ENCODE measurements at regions not wholly inside any gene's neighbourhood (a gene's known extent, or its start where the extent isn't known, plus 50 kb on each side); places are given as distances from the start of the nearest gene placed in this dataset.
"Not testable (repeated sequence)": the region's sequence is repeated elsewhere in the genome, so short reads cannot be mapped to it uniquely, and the experiment has no call there.

DNA sequence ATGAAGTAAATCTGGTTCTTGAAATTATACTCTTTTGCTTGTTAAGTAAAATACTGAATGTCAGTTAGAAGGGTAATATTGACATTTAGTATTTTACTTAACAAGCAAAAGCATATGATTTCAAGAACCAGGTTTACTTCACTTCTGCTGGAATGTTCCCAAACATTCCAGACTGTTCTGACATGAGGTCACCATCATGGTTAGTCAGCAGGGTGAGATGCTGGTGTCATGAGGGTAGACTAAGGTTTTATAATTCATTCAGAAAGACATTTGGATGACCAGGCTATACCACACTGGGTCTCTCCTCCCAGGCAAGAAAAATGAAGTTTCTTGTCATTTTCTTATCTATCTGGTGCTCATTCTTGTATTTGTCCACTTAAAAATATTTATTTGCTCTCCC, 414.4 kb upstream of the MMS22L start:
- no peak for DNase-seq

DNA sequence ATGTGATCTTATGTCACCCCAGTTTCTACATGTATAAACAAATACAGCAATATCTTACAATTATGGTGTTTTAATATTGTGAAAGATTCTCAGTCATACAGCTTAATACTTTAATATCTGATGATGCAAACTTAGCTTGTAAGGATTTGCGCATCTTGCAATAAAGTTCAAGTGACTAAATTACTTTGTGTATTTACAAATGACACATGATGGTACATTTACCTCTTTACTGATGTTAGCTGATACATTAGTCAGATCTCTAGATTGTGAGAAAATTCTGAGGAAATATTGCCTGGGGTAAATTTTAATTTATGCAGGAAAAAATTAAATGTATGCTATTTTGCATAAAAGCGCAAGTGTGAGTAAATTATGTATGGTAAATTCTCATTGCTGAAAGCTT, 418.8 kb upstream of the MMS22L start:
- no peak for DNase-seq

DNA sequence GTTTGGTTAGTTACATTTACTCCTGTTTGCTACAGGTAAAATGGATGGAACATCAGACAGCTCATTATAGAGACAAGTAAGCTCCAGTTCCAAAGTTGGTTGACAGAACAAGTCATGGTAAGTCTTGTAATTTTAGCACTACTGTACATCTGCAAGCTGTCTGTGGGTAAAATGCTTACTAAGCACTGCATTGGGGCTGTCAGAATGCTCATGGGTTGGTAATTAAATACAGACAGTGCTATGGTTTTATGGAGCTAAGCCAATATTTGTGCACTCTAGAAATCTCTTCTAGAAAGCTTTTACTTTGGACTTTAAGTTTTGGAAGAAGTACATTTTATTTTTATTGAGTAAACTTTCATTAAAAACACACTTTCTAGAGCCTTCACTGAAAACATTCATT, 419.2 kb upstream of the MMS22L start:
- no peak for DNase-seq

DNA sequence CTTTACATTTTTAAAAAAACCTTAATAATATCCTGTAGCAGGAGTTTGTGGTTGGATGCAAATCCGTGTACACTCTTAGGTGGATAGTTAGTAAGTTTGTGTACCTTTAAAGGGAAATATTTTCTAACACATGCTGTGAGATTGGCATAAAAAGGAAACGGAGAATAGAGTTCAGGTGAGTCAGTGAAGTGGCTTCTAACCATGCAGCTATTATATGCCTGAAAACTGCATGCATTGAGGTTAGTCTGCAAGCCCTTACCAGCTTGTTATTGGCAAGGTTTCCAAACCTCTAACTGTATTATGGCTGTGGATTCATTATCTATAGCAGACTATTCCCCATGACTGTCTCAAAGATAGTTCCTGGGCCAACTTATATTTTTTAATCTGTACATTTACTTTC, 420.6 kb upstream of the MMS22L start:
- DNase-seq: no peak

DNA sequence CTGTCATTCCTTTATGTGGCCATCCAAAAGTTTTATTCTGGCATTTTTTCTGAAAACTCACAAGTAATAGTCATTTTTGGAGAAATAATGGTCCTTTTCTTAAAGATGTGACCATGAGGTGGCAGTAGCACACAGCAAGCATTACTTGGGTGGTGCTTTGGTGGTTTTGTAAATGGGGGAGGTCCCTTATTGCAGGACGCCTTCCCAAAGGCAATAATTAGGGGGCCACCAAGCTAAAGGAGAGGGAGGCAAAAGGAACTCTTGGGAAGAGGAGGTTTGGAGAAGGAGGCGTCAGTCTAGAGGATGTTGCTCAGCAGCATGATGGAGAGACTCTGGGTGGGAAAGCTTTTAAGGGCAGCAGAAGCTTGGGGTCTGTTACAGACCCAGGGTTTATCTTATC, 422.6 kb upstream of the MMS22L start:
- peak in 1 of 2 experiments; percentile 37 for DNase-seq

DNA sequence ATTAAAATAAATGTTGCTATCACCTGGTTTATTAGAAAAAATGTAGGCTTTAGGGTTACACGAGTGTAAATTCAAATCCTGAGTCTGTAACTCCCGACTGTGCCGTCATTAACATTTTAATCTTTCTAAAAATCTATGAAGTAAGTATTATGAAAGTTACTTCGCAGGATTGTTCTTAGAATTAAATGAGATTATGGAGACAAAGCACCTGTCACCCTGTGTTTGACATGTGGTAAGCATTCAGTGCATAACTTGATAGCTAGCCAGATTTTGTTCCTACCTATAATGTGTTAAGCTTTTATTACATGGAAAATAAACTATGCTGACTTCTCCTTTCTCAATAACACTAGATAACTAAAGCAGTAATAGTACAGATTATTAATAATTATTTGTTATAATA, 429.7 kb upstream of the MMS22L start:
- DNase-seq: no peak

DNA sequence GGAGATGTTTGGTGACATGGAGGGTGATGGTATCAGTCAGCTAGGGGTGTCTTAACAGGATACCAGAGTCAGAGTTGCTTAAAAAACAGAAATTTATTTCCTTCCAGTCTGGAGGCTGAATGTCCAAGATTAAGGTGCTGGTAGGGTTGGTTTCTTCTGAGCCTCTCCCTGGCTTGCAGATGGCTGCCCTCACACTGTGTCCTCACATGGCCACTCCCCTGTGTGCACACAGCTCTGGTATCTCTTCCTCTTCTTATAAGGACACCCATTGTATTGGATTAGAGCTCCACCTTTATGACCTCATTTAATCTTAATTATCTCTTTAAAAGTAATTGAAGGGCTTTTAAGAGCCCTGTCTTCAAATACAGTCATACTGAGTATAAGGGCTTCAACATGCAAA, 431.8 kb upstream of the MMS22L start:
- no peak for DNase-seq

DNA sequence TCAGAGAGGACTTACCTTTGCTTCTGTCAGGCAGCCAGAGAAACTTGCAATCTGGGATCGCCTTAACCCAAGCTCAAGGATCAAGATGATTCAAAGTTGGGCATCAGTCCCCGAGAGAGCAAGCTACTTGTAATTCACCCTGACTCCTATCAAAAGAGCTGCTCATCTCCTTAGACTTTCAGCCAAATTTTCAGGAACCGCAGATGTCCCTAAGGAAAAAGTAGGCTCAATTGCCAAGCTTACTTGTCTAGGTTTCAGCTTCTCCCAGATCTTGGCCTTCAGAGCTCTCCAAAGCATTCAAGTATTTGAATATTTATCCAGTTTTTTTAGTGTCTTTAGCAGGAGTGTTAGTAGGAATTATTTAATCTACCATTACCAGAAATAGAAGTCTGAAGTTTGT, 434.1 kb upstream of the MMS22L start:
- DNase-seq: no peak

DNA sequence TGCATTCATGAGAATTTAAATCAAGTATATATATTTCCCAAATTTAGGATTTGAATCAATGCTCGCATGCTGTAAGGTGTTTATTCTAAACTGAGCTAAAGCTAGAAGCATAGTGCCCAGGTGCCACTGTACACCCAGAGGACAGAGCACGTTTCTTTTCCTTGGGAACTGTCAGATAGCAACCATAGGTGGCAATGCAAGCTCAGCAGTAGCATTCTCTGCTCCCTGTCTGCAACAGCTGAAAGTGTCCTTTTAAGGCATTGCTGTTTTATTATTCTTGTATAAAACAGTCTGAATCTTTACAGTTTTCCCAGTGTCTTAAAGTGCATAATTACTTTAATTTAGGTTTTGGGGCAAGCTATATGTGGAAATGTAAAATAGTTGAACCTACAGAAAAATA, 443.4 kb upstream of the MMS22L start:
- DNase-seq: peak in 1 of 2 experiments; percentile 35

DNA sequence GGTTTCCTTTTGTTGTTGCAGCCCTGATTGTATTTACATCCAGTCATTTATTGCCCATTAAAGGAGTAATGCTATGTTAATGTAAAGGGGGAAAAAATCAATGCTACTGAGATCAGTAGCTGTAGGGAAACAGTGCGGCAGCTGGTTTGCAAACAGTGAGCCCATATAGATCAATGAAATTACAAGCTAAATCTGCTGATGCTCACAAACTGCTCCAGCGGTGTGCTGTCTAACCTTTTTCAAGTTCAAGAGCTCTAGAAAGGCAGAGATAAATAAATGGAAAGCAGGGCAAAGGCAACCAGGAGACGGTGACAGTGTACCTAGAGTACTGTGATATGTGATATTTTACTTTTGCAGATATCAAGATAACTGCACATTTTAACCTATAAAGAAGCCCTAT, 449.0 kb upstream of the MMS22L start:
- no peak for DNase-seq

DNA sequence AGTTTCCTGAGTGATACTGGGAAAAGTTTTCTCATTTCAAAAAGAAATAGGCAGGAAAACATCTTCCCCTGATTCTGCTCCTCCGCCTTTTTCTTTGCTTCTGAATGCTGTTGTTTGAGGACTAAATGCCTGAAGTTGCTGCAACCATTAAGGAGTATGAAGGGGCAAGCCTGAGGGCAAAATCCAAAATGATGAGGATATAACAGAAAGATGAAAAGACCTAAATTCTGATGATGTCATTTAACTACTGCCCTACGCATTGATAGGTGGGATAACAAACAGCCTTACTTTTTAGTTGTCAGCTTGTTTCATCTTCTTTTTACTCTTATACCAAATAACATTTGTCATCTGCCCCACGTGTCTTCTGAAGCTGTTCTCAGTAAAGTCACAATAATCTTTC, 474.6 kb upstream of the MMS22L start:
- DNase-seq: no peak

DNA sequence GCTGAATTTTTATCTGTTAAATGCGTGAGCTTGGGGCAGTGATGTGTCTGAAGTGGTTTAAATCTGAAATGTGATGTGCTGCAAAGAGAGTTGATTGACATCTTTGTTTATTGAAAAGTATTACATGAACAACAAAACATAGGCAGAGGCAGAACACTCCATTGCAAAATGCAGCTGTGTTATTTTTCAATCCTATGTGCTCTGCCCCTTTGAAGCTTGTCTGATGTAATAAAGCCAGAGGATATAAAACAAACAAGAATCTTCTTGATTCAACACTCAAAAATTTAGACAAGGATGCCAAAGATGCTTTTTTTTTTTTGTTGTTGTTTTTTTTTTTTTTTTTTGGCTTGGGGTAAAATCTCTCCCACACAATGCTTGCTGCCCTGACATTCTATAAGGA, 482.4 kb upstream of the MMS22L start:
- DNase-seq: no peak

DNA sequence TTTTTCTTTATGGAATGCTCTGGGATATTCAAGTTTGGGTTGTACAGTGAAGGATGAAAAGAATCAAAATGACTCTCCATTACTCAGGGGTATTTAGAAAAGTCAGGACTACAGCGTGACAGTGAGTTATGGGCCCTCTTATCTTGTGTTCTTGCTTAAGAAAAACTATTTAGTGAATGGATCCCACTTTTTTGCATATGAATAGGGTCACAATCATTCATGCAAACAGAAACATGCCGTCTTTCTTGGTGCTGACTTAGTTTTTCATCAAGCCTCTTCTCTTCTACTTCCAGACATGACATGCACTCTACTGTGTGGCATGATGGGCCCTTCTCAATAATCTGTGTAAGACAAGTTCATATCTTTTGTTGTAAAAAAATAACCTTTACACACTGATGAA, 488.4 kb upstream of the MMS22L start:
- no peak for DNase-seq

DNA sequence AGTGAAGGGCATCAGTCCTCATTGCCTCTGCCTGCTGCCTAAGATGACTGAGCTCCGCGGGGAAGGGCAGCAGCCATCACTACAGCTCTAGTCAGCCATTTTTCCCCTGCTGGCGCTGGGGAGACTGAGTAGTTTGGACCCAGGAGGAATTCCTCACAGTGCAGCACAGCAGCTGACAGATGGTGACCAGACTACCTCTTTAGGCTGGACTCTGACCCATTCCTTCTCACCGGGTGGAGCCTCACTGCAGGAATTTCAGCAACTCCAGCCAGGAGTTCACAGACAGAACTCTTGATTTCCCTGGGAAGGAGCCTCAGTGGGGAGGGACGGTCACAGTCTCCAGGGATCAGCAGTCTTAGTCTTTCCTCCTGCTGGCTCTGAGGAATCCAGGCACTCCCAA, 492.0 kb upstream of the MMS22L start:
- DNase-seq: no peak

DNA sequence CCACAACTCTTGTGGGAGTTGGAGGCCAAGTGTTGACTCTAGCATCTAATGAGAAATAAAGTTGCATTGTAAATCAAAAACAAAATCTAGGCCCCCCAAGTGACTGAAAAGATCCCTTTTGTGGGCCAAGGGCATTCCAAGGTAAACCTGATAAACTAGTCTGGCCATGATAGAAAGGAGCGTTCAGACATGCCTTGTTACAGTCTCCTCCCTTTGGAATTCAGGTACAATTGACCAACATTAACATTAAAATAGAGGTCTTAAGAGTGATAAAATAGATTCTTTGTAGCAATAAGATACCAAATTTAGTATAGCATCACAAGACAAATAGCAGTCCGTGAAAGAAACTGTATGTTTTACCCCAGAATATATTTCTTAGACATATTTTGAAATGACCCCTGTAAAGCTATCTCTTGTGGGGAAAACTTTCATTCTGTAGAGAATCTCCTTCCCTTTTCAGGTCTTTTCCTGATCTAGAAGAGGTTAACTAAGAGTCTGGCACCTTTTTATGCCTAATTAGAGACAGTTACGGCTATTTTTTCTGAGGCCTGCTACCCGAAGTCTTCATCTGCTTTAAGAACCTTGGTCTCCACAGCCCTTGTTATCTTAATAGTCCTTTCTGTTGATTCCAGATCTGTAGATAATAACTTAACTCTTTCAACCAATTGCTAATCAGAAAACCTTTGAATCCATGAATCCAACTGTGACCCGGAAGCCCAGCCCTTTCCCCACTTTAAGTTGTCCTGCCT, 495.4 kb upstream of the MMS22L start:
- no peak for DNase-seq

DNA sequence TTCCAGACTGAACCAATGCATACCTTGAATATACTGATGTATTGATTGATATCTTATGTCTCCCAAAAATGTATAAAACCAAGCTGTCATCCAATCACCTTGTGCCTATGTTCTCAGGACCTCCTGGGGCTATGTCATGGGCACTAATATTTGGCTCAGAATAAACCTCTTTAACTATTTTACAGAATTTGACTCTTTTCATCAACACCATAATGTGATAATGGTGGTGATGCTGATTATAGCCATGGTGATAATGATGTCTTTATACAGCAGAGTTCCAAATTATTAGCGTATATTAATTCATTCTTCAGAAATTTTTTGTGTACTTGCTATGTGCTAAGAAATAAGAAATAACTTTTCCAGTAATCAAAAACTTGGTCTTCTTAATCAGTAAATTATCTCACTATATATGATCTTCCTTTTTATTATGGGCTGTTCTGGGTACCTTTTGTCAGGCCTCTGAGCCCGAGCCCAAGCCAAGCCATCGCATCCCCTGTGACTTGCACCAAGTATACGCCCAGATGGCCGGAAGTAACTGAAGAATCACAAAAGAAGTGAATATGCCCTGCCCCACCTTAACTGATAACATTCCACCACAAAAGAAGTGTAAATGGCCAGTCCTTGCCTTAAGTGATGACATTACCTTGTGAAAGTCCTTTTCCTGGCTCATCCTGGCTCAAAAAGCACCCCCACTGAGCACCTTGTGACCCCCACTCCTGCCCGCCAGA, 496.2 kb upstream of the MMS22L start:
- DNase-seq: not testable (repeated sequence)

DNA sequence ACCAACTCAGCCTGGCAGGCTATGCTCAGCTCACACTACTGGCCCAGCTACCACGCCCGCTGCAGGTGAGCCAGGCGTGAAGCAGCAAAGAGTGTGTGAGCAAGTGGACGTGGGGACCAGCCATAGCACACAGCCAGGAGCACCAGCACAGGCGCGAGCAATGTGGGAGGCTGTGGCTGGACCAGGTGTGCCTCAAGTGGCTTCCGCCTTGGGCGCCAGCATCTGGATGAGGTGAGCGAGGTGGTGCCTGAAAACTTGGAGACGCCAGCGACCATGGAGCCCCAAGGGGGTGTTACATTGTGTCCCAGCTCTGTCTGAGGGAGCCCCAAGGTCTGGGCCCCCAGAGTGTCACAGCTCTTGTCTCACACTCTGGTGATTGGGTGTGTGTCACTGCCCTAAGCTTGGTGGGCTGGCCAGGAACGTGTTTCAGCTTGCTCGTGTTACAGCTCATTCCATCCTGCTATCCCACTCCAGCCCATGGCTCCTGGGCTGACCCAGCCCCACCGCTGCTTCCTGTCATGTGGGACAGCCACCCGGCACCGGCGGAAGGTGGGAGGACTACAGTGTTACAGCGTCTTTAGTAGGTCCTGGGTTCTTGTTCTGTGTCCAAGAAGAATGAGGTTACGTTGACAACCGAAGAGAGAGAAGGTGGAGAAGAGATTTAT, 508.0 kb upstream of the MMS22L start:
- no peak for DNase-seq

DNA sequence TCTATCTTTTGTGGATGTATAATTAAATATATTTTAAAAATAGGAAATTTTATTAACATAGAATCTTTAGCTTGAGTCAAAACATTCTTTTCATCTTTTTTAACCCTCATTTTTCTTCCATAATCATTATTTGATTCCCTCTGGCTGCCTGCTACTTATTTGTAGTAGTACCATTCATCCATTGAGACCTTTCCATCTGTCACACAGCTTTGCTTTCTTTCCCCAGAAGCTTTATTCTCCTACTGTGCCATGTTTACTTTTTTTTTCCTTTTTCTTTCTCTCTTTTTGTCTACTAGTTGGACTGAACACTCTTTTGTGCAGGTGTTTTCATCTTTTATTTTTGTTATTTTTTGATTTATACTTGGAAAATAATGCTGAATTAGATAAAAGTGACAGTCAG, 522.6 kb upstream of the MMS22L start:
- DNase-seq: no peak

DNA sequence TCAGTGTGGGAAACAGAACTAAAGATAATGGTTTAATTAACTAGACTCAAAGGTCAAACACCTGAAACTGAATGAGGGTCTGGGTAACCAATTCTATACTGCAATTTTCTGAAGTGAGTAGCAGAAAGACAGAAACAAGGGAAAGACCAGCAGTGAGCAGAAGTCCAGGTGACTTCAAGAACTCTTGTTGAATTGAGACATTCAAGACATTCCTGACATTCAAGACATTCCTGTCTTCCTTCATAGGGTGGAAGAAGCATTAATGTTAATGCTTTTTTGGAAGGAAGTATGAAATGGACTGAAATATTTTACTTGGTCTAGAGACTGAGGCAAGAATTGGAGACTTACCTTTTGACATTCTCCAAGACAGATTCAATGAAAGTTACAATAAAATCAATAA, 529.9 kb upstream of the MMS22L start:
- no peak for DNase-seq

DNA sequence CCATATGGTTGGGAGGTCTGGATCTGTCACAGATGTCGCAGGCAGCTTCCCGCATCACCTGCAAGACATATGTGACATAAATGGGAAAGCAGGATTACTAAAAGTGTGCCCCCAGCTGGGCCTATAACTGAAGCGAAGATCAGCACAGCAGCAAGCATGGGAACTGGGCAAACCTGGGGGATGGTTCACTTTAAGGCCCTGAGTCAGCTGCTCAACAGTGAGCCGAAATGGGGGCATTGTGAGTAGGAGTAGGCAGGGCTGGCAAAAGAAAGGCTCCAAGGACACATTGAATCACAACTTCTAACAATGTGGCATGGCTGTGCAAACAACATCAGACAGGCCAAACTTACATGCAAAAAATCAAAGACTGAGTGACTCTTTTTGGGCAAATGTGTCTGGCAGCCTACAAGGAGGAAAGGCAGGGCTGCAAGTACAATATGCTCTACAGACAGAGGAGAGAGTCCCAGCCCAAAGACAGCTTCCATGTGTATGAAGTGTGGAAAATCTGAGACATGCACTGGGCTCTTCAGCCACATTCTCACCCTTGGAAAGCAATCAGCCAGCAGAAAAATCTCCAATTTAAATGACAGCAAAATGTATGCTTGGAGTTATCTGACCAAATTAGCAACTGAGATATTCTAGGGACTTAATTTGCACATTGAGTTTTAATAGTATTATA, 531.0 kb upstream of the MMS22L start:
- no peak for DNase-seq

DNA sequence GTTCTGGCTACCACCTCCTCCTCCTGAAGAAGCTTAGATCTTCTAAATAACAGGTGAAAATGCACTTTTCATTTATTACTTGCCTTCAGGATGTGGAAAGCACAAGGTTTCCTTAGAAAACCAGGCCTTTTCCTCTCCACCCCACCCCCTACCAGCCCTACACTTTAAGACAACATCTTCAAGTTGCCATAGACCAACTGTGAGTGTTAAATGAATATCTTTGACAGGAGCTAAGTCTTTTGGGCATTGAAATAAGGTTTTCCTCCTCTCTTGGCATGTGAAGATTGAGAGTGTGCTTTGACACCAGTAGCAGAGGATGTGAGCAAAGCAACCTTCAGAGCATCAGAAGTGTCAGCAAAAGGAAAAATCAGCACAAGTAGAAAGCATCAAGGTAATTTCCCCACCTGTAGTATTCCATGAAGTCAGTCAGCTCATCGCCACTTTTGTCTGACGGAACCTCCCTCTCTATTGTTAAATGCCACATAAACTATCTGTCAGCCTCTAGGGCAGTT, 532.3 kb upstream of the MMS22L start:
- no peak for DNase-seq

DNA sequence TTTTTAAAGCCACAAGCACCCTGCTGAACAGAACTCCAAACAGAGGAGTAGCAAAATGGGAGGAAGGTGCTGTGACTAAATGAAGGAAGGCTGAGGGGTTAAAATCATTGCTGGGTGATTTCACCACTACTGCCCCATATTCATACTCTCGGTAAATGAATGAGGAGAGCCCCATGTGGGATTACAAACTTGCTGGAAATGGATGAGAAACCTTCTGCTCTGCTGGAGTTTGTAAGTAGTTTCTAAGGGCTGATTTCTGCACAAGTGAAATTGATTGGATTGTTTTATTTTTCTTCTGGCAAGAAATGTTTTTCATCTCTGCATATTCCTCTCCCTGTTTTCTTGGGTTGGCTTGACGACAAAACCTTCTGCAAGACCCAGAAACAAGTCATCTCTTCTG, 533.5 kb upstream of the MMS22L start:
- DNase-seq: no peak

DNA sequence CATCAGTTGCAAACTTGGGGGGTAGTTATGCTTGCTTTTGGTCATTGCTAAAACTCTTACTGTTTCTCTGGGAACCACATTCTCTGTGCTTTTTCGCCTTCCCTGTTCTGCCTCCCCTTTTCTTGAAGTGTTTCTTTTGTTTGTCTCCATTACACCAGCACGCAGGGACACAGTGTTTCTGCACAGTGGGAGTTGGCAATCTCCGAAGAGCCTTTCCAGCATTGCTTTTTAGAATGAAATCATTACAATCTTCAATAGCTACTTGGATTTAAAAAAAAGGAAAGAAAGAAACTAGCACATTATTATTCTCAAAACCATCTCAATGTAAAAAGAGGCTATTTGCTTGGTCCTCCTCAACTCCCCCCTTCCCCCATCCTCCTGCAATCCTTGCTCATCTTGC, 536.7 kb upstream of the MMS22L start:
- DNase-seq: no peak
